ENCODE measurements at regions not wholly inside any gene's neighbourhood (a gene's known extent, or its start where the extent isn't known, plus 50 kb on each side); places are given as distances from the start of the nearest gene placed in this dataset.
"Not testable (repeated sequence)": the region's sequence is repeated elsewhere in the genome, so short reads cannot be mapped to it uniquely, and the experiment has no call there.

GRCh38 chr22:22193923-22194322 is 50.7 kb upstream of the VPREB1 start:
- no peak for DNase-seq

GRCh38 chr22:22193462-22193861 is 51.1 kb upstream of the VPREB1 start:
- DNase-seq: not testable (repeated sequence)

GRCh38 chr22:22193006-22193405 is 51.6 kb upstream of the VPREB1 start:
- not testable (repeated sequence) for DNase-seq

- DNase-seq: not testable (repeated sequence)
Measured at GRCh38 chr22:22189796-22190195, 54.8 kb upstream of the VPREB1 start.

- not testable (repeated sequence) for DNase-seq
Measured at GRCh38 chr22:22187863-22188262, 56.7 kb upstream of the VPREB1 start.

- DNase-seq: no peak
Measured at GRCh38 chr22:22187299-22187698, 57.3 kb upstream of the VPREB1 start.

- DNase-seq: no peak
Measured at GRCh38 chr22:22185844-22186499, 58.6 kb upstream of the VPREB1 start.

- DNase-seq: no peak
Measured at GRCh38 chr22:22185217-22185616, 59.4 kb upstream of the VPREB1 start.

- no peak for DNase-seq
Measured at GRCh38 chr22:22184277-22184807, 60.2 kb upstream of the VPREB1 start.

- no peak for DNase-seq
Measured at GRCh38 chr22:22182990-22183264, 61.7 kb upstream of the VPREB1 start.

- no peak for DNase-seq
Measured at GRCh38 chr22:22182218-22182989, 62.2 kb upstream of the VPREB1 start.

- DNase-seq: no peak
Measured at GRCh38 chr22:22181341-22181850, 63.2 kb upstream of the VPREB1 start.

- DNase-seq: no peak
Measured at GRCh38 chr22:22180738-22181285, 63.8 kb upstream of the VPREB1 start.

GRCh38 chr22:22179858-22180257 is 64.7 kb upstream of the VPREB1 start:
- DNase-seq: no peak

GRCh38 chr22:22178992-22179391 is 65.6 kb upstream of the VPREB1 start:
- DNase-seq: no peak

- no peak for DNase-seq
Measured at GRCh38 chr22:22178355-22178965, 66.1 kb upstream of the VPREB1 start.

GRCh38 chr22:22176929-22177616 is 67.5 kb upstream of the VPREB1 start:
- DNase-seq: no peak

GRCh38 chr22:22172896-22173628 is 71.5 kb upstream of the VPREB1 start:
- DNase-seq: not testable (repeated sequence)

- DNase-seq: peak in 1 of 2 donors; percentile 8
Measured at GRCh38 chr22:22171357-22172218, 73.0 kb upstream of the VPREB1 start.

- DNase-seq: no peak
Measured at GRCh38 chr22:22169923-22170322, 74.7 kb upstream of the VPREB1 start.
